Left renal pelvis (tissue), 4 donors: ENCODE measurements at regions not wholly inside any gene's neighbourhood (a gene's known extent, or its start where the extent isn't known, plus 50 kb on each side); places are given as distances from the start of the nearest gene placed in this dataset.

Experiments used
- DNase-seq, 4 donors: peaks; one replicate each; pipeline ENCODE4 v3.0.0-alpha.2; 2013; ENCODE audit warnings: low read depth in 4 of 4, low spot score in 3 of 4

DNA sequence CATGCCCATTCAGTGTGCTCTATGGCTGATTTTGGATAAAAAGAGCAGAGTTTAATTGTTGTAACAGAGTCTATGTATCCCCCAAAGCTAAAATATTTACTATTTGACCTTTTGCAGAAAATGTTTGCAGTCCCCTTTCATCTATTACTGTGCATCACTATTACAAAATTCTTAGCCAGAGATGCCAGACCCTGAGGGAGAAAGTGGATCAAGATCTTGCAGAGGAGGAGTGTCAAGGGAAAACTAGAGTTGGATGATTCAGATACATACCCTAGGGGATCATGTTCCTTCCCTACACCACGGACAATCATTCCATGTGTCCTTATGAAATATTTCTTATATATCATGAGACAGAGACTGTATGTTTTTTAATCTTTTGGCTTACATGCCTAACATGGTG, 68.6 kb upstream of the TPRG1 start:
- DNase-seq, result no peak

DNA sequence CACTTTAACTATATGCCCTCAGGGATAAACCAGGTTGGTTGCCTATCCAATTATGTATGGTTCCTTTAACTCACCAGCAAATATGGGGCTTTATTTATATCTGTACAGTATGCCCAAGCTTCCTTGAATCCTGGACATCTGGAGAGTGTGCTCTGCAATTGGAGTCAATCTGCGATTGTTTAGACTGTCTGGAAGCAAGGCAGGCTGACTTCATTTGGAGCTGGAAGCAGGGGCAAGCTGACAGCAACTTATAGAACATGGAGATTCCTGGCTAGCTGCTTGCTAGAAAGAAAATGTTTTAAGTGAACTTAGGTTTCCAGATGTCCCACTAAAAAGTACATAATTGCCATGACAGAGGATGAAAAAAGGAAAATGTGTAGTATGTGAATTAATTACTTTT, 63.7 kb upstream of the TPRG1 start:
- DNase-seq, result no peak

DNA sequence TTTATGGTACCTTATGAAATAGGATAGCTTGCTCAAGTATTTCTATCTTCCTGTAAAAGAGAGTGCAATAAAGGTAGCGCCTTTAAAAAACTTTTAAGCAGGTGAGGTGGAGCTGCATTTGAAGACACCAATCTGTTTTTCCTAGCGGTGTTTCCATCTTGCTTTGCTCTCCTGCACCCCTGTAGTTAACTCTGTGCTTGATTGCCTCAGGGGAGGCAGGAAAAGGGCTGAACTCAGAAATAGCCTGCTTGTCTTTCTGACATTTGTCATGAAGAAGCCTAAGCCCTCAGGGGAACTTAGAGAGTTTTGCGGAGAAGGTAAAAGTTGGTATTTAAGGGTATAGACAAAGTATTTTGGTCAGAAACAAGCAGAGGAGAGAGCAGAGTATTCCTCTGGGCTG, 63.0 kb upstream of the TPRG1 start:
- no peak for DNase-seq

DNA sequence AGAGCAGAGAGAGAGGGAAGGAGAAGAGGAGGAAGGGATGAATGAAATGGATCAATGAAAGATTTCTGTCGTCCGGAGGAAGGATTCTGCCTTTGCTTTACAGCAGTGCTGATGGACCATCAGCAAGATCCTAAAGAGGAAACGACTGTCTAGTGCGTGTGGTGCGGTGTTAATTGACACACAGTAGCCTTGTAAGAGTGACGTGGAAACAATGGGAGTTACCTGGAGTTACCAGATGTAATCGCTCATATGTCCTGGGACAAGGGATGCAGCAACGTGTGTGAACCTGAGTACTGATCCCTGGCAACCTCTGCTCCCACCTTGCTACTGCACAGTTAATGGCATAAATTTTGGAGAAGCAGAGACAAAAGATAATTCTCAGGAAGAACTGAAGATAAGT, 62.6 kb upstream of the TPRG1 start:
- no peak for DNase-seq

DNA sequence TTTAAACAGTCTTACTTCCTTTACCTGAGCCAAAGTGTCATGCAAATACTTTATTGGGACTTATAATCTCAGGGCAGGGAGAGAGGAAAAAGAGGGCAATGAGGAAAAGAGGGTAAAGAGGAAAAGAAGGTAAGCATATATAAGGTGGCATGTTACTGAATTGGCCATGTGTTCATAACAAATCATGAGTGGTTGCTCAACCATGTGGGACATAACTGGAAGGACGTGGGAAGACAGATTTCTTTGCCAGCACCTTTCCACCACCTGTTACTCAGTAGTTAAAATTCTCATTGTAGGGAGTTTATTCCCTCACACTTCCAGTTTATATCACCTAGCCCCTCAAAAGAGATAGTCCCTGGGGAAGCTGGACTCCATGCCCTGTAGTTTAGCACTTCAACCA, 54.7 kb upstream of the TPRG1 start:
- no peak for DNase-seq

DNA sequence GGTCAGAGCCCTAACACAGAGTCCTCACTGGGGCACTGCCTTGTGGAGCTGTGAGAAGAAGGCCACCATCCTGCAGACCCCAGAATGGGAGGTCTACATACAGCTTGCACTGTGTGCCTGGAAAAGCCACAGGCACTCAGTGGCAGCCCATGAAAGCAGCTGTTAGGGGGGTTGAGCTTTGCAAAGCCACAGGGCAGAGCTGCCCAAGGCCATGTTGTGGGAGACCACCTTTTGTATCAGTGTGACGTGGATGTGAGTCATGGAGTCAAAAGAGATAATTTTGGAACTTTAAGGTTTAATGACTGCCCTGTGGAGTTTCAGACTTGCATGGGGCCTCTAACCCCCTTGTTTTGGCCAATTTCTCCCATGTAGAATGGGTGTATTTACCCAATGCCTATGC, 52.9 kb upstream of the TPRG1 start:
- no peak for DNase-seq

DNA sequence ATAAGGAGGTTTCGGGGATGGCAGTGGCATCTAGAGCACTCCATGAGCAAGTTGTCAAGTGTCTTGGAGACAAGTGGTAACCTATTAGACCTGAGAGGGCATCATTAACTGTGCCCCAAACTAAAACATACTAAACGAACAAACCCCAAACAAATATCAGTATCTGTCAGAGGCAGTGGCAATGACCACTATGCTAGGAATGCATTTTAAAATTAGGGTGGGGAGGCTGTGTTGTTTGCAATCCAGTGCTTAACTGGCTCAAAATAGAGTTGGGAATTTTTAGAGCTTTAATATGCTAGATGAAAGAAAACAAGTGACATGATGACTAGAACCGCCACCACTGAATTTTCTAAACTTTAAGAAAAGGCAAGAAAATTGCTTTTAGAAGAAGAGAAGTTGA, 51.8 kb upstream of the TPRG1 start:
- DNase-seq, result no peak

DNA sequence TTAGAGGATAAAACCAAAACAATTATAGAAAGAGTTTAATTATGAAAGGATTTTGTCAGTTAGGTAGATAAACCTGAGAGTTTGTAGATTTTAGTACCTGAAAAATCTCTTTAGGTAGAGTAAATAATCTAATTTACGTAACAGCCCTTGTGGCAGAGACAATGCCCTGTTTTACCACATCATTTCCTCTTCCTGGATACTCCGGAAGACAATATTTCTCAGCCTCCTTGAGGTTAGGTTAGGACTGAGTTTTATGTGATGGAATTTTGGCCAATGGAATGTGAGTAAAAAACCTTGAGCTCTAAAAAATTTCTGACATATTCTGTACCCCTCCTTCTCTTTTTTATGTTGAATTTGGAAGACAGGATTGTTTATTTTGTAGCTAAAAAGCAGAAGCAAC, 50.7 kb upstream of the TPRG1 start:
- DNase-seq, result no peak
